HG03175 (cell line): ENCODE measurements at regions not wholly inside any gene's neighbourhood (a gene's known extent, or its start where the extent isn't known, plus 50 kb on each side); places are given as distances from the start of the nearest gene placed in this dataset.

Source experiments
- ATAC-seq: cut with Tn5 transposase; IDR thresholded peaks from one replicate; pipeline ENCODE4 v1.9.1; 2021; ENCODE audit warnings: mild to moderate bottlenecking, moderate library complexity; ENCODE audit not compliant: unreplicated experiment

DNA sequence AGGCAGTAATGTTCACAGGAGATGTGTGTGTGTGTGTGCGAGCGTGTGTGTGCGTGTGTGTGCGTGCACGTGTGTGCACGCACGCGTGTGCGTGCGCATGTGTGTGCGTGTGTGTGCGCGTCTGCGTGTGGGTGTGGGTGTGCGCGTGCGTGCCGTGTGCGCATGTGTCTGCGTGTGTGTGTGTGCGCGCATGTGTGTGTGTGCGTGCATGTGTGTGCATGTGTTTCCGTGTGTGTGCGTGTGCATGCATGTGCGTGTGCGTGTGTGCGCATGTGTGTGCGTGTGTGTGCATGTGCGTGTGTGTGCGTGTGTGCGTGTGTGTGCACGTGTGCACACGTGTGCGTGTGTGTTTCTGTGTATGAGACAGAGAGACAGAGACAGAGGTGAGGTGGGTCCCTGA lies 136.0 kb upstream of the CST7 start:
- no peak for ATAC-seq

DNA sequence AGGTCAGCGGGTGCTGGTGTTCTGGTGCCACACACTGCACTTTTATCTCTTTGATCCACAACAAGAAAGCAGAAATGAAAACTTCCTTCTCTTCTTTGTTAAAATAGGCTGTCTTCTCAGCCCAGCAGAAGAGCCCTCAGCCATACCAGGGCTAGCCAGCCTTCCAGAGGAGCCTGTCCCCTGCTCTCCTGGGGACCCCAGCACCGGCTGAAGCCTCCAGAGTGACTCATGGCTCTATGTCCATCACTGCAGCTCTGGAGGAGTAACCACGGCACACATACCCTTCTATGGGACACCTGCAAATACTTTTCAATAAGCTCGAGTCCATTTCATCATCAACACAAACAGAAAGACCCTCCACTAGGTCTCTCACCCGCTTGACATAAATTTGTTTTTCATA lies 135.6 kb upstream of the CST7 start:
- no peak for ATAC-seq

DNA sequence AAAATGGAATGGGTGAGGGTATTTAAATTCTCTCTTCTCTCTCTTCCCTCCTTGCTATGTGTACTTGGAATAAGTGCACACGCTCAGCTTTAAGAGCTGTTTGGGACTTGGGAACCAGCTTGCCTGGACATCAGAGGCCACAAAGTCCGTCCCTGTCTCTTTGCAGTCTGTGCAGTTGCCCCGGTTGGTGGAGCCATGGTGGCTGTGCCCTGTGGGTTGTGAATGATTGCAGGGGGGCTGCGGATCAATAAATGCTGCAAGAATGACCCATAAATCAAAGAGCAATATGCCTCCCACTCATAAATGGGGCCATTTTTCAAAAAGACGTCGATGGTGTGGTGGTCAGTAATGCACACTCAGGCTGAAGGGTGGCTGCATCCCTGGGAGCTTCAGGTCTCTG lies 135.1 kb upstream of the CST7 start:
- no peak for ATAC-seq

DNA sequence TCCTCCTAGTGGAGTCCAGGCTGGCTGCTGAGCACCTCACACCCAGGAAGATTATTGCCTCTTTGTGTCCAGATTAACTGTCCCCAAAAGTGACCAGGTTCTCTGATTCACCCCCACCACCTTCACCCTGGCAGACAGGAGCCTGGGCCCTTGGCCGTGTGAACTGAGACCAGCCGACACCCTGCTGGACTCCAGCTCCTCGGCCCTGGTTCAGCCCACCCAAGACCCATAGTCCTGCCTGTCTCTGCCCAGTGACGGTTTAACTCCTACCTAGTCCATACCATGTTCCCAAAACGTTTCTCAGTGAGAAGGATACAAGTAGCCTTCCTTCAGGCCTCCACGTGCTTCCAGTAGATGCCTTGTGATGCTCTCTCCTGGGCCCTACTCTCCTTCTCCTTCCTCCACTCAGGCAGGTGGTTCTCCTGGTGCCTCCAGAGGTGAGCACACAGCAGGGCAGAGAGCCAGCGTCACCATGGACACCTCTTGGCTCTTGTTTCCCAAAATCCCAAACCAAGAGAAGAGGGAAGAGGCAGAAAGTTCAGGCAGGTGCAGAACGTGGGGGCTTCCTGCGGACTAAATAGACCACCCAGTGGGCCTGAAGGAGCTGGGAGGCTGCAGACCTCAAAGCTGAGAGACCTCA lies 134.4 kb upstream of the CST7 start:
- ATAC-seq: no peak

DNA sequence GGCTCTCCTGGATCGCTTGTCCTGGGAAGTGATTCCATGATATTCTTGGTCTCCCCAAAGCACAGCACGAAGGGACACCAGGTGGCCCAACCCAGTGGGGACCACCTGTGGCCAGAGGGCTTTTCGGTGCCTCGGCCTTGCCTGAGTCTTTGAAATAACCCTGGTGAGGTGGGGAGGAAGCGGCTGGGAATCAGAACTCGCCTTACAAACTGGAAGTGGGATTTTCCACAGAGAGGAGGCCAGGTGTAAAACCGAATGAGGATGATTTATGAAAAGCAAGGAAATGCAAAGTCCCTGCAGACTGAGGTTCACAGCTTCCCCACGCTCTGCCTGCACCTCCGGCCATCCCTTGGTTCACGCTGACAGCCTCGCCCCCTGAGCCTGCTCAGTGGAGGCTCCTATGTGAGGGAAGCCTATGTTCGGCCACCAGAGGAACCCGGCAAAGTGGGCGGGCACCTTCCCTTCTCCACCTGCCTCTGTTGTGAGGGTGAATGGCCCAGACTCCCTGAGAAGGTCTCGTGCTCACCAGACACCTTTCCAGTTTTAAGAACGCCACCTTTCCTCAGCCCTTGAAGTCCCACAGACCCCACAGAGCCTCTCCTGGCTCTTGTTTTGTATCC lies 133.8 kb upstream of the CST7 start:
- ATAC-seq: no peak

DNA sequence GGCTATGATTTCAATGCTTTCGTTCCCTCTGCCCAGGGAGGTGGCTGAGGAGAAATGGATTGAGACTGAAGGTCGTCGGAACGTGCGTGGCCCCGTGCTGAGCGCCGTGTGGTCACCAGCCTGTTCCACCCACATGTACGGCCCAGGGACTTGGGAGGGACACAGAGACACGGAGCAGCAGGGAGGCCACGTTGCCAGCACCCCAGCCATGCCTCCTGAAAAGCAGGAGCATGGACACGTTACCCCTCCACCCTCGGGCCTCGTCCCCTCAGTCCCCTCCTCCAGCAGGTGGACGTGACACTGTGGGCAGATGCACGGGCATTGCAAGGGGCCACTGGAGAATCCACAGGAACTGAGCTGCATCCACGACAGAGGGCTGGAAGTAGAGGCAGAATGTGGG lies 133.1 kb upstream of the CST7 start:
- no peak for ATAC-seq

DNA sequence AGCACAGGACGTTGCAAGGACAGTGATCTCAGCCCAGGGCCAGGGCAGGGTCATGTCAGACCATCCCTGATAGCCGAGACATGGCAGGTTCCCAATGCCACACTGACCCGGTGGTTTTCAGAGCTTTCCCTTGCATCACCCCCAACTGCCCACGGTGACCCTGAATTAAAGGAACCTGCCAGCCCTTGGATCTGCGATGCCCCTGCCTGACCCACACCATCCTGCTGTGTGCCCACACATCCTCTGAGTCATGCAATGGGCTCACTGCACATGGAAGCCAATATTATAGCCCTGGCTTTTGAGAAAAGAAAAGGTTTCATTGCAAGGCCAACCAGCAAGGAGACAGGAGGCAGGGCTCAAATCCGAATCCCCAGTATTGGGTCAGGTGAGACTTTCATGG lies 132.6 kb upstream of the CST7 start:
- no peak for ATAC-seq

DNA sequence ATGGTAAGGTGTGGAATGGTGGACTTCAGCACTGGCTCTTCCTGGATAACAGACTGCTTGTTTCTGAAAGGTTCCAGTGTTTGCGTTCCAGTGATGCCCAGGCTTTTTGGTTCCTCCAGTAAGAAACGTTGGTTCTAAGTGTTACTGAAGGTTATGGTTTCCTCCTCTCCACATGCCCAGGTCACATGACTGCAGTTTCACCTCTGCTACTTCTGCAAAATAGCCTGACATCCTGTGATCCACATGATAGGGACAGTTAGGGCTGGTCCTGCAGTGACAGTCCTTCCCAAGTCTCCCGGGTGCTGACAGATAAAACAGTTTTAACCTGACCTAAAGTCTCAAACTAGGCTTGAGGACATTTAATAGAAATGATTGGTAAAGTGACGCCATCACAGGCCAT lies 132.2 kb upstream of the CST7 start:
- no peak for ATAC-seq

DNA sequence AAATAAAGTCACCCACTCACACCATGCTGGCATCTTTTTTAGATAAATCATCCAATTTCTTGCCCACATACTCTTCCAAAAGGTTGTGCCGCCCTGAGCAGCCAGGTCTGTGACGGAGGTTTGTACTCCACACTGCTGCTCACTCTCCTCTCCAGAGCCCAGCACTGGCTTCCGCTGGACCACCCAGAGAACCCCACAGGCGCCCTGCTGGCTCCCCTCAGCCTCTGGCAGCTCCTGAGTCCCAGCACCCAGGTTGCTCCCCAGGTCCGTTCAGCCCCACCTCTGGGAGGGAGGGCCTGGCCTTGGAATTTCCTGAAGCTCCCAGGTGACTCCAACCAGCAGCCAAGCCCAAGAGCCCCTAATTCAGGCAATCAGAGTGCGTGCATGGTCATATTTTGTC lies 131.7 kb upstream of the CST7 start:
- no peak for ATAC-seq

DNA sequence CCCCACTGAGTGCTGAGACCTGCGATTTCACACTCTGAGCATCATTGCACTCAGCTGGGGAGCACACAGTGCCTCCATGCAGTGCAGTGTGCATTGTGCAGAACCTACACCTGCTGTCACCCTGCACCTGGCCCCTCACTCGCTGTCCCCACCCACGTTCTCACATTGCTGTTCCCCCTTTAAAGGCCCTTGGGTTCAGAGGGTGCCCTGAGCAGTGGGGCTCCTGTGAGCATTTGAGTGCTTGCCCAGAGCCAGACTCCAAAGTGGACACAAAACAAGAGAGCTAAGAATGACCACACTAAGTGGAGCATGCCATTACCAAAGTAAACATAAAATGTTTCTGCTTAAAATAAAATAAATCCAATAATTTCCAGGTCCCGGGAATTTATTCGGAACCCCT lies 131.0 kb upstream of the CST7 start:
- no peak for ATAC-seq

DNA sequence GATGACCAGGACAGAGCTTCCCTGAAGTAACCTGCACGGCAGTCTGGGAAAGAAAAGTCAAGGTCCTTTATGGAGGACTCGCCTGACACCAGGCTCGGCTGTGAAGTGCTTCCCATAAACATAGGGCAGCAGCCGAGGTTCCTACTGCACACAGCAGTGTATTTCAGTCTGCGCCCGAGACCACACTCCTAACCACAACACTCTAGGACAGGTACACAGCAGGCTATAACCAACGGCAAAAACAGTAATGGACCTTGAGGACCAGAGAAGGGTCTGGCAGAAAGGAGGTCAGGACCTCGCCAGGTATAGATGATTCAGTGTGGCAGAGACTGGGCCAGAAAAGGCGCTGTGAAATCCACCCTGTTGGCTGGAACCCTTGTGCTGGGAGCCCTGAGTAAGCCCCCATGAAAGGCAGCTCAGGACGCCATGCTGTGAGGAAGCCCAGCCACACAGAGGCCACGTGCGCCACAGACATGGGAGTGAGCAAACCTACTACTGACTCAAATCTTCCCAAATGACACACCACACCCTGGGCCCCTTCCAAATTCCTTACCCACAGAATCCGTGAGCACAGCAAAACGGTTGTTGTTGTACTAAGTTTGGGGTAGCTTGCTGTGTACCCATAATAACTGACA lies 129.6 kb upstream of the CST7 start:
- ATAC-seq: no peak

DNA sequence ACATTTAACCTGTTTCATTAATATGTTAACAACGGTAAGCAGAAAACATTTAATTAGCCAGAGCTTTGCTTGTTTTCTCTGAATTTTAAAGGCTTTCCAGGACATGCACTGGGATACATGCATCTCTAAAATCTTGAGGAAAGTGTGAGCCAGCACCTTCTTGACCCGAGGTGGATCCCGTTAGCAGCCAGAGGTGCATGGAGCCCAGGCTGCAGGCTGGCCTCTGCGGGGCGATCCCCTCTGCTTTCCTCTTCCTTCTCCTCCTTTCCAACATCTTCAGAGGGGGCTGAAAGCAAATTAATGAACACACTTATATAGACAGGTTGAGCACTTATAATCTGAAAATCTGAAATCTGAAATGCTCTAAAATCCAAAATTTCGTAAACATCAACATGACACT lies 128.7 kb upstream of the CST7 start:
- ATAC-seq: no peak

DNA sequence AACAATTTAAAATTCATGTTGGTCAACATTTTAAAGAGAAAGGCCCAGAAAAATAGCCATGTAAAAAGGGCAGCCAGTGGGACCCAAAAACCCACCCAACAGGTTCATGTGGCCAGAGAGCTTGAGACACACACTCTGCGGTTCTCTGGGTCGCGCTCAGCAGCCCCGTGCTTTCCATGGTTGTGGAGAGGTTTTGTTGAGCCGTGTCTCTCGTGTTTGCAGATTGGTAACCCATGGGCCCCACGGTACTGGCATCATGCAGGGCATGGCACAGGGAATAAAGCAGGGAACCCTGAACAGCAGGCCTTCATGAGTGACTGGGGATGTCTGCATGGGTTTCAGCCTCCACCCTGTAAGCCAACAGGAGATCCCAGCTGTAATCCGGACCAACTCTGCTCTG lies 127.7 kb upstream of the CST7 start:
- no peak for ATAC-seq

DNA sequence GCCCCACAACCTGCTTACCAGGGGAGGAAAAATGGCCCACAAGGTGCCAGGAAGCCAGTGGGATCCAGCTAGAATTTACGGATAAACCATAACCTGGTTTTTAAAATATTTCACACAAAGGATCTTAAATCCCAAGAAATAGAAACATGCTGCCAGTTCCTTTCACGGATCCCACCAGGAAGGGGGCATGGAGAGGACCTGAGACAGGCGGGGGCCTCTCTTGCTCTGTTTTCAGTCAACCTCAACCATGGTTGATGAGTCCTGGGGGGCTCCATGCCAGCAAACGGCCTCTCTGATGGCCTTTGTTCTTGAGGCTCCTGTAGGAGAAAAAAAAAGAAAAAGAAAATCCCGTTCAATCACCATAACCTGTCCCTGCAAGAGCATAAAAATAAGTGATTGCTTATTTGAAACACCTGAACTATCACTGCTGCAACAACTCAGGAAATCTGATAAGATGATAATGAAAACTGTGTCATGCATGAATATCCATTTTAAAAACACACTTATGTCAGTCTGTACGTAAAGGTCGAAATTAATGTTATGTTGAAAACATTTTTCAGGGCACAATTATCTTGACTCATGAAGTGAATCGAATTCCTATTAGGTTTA lies 125.8 kb upstream of the CST7 start:
- no peak for ATAC-seq

DNA sequence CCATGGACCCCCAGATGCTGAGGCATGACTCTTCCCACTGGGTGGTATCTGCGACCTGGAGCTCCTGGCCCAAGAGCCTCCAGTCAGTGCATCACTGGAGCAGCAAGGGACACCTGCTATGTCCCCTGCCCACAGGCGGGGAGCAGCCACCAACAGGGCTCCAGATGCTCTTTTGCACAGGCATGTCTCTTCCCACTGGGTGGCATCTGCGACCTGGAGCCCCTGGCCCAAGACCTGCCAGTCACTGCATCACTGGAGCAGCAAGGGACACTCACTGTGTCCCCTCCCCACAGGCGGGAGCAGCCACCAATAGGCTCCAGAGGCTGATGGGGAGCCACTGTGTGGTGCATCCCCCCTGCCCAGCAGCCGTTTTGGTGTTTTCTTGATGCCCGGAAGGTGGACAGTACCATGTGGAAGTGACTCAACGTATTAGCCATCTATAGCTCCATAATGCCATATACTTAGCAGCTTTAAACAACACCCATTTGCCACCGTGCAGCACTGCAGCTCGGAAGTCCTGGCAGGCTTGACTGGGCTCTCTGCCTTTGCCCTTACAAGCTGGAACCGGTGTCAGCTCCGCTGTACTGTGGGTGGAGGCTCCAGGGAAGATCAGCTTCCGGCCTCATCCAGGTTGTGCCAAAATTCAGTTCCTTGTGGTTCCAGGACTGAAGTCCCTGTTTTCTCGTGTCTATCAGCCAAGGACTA lies 124.9 kb upstream of the CST7 start:
- ATAC-seq: no peak

DNA sequence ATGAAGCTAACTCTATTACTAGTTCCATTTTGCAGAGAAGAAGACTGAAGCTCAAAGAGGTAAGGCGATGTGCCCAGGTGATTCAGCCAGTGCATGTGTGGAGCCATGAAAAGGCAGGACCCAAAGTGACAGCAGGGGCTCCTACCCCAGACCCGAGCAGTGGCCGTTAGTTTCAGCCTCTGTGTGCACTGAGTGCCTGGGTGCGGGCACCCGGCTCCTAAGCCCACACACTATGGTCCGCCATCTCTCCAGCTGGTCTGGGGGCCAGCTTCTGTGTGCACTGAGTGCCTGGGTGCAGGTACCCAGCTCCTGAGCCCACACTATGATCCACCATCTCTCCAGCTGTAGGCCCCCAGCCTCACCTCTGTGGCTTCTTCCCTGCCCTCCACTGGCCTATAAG lies 123.5 kb upstream of the CST7 start:
- no peak for ATAC-seq

DNA sequence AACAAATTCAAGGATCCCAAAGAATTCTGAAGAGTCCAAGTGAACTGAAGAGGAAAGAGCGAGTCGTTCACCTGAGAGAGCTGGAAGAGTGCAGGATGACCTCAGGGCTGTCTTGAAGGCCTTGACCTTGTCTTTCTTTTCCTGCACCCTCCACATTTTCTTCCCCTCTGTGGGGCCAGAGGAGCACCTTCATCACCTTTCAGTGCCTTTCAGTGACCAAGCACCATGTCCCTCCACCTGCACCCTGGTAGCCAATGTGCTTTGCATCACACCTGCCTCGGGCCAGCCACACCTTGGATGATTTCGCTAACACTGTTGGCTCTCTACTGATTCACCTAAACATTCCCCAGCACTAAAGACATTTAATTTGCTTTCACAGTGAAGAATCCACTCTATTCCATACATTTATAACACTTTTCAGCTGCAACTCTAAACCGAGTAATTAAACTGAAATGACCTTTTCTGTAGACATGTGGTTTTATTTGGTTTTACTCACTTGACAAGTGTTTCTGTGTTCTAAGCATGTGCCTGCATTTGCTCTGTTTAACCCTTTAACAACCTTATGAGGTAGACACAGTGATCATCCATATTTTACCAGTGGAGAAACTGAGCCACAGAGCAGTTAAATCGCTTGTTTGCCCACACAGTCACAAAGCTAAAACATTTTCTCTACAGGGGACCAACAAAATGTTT lies 121.3 kb upstream of the CST7 start:
- ATAC-seq: no peak

DNA sequence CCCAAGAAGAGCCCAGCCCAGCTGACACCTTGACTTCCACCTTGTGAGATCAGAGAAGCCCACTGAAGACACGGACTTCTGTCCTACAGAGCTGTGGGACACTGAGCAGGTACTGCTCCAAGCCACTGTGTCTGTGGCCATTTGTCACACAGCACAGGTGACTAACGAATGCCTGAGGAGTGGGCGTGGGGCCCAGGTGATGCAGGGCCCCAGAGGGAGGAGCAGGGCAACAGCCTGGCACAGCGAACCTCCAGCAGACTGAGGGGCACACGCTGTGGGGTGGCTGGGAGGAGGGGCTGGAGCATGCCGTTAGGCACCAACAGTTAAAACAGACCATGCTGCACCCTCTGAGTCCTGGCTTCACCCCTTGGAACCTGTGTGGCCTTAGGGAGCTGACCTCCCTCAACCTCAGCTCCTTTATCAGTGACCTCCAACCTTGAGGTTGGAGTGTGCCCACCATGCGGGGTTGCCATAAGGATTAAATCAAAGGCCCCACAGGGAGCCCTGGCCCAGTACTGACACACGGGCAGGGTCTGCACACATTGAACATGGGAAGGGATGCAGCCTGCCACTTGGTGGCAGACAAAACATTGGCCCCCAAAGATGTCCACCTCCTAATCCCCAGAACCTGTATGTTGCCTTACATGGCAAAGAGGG lies 119.9 kb upstream of the CST7 start:
- ATAC-seq: no peak

DNA sequence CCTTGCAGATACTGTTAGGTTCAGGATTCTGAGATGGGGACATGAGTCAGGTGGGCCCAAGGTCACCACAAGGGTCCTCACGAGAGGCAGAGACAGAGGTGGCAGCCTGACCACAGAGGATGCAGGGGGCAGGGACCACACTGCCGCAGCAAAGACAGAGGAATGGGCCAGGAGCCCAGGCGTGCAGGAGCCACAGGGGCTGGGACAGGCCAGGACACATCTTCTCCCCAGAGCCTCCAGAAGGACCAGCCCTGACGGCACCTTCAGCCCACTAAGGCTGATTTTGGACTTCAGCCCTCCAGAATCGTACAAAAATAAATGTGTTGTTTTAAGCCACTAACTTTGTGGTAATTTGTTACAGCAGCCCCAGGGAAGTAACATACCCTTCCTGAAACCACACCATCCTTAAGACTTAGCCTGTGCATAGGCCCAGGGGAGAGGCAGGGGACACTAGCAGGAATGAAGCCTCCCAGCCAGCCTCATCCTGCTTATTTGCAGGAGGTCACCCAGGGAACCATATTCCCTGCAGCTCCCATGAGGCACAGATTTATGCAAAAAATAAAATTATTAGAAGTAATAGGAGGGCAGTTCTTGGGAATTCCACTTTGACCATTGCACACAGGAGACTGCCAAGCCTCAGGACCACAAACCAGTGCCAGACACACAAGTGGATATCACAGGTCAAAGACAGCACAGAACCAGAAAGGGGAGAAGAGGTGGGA lies 119.3 kb upstream of the CST7 start:
- no peak for ATAC-seq

DNA sequence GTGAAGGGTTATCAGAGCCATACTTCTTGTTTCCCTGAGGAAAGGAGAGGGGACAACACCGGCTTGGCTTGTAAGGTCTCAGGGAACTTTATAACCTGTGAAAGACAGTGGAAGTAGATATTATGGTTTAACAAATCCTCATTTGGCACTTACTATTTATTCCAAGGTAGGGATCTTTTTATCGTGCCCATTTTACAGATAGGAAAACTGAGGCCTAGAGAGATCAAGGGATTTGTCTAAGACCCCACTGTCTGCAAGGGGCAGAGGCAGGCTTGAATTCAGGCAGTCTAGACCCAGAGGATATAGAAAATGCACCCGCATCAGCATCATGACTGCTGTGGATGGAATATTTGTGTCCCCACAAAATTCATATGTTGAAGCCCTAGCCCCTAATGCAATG lies 118.4 kb upstream of the CST7 start:
- no peak for ATAC-seq
